ENCODE measurements at regions not wholly inside any gene's neighbourhood (a gene's known extent, or its start where the extent isn't known, plus 50 kb on each side); places are given as distances from the start of the nearest gene placed in this dataset.
A peak's percentile ranks its signal among the peaks of the same experiment; 100 is the strongest.

- H3K4me3 ChIP-seq, result no peak overlapping the region
- intact Hi-C loops (cut with DNase I), result loop anchor here (5.0 kb wide), 1 partner anchor 209 kb away; the partner anchor contains the start of gene MAGEL2
- no peak for TF ChIP-seq CTCF (IDR thresholded peaks at IDR 0.05)
These were observed 168.8 kb upstream of the NDN start for GRCh38 chr15:23855947-23856346.

DNA sequence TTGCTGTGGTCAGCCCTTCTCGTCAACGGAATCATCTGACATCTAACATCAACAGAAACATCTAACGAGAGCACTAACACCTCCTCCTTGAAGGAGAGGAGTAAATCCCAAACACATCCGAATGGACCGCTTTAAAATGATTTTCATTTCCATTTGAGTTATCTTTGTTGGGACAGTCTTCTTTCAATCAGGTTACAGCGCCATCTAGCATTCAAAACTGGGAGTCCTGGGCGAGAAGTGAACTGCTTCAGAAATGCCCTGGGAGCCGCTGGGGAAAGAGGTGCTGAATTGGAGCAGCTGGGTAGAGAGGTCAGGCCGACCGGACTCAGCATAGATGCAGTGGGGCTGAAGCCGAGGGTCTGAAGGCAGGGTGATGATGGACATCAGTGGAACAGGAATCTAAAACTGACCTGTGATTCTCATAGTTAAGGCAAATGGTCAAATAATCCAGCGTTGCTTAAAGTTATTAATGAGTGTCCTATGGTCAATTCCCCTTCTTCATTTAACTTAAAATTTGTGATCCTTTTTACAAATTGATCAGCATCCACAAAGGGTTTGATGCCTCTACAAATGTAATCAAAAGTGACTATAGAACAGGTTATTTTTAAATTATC lies 170.0 kb upstream of the NDN start:
- Histone ChIP-seq H3K4me1 (no peaks in the 10 kb centered on the region), H3K4me3 (no peak overlapping the region), H3K9me3 (no peaks in the 10 kb centered on the region), H3K9ac (ENCODE audit: low read depth in 2 of 2, low read length in 2 of 2) (no peak overlapping the region), H3K36me3 (no peaks in the 10 kb centered on the region), H3K27me3 (no peaks in the 10 kb centered on the region), H3K27ac (no peak overlapping the region)
- DNase-seq, result peak; percentile 51
- peak; percentile 33 for TF ChIP-seq CTCF (IDR thresholded peaks at IDR 0.05)
- intact Hi-C loops (cut with DNase I), result loop anchor here (5.0 kb wide), 1 partner anchor 210 kb away; the partner anchor contains the start of gene MAGEL2

More at GRCh38 chr15:23855947-23856346, 168.8 kb upstream of the NDN start:
- Histone ChIP-seq H3K9ac (ENCODE audit: low read depth in 2 of 2, low read length in 2 of 2) (no peak overlapping the region), H3K36me3 (no peaks in the 10 kb centered on the region), H3K9me3 (no peaks in the 10 kb centered on the region), H3K27ac (no peak overlapping the region), H3K4me1 (no peaks in the 10 kb centered on the region), H3K27me3 (no peaks in the 10 kb centered on the region)
- DNase-seq, result no peak

DNA sequence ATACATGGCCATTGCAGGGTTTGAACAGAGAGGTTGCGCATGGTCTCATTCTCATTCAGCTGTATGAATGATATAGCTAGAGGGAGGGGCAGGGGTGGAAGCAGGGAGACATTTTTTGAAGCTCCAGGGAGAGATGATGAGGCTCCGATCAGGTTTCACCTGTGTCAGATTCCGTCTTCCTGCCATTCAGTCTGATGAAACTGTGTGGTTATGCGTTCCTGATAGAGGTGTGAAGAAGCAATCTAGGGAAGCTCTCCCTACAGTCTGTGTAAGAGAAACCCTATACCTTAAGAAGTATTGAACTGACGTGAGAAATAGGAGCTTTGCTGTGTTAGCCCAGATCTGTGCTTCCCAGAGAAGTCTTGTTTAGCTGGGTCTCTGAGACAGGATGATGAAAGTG lies 171.9 kb upstream of the NDN start:
- no peak for TF ChIP-seq CTCF (IDR thresholded peaks at IDR 0.05)
- no peaks in the 10 kb centered on the region for H3K27me3 ChIP-seq
- no peaks in the 10 kb centered on the region for H3K4me1 ChIP-seq
- intact Hi-C loops (cut with DNase I), result loop anchor here (5.0 kb wide), 1 partner anchor 212 kb away; the partner anchor contains the start of gene MAGEL2
- no peaks in the 10 kb centered on the region for H3K36me3 ChIP-seq
- no peak overlapping the region for H3K27ac ChIP-seq
- no peaks in the 10 kb centered on the region for H3K9me3 ChIP-seq
- no peak overlapping the region for H3K4me3 ChIP-seq
- H3K9ac ChIP-seq (ENCODE audit: low read depth in 2 of 2, low read length in 2 of 2), result no peak overlapping the region
- no peak for DNase-seq

DNA sequence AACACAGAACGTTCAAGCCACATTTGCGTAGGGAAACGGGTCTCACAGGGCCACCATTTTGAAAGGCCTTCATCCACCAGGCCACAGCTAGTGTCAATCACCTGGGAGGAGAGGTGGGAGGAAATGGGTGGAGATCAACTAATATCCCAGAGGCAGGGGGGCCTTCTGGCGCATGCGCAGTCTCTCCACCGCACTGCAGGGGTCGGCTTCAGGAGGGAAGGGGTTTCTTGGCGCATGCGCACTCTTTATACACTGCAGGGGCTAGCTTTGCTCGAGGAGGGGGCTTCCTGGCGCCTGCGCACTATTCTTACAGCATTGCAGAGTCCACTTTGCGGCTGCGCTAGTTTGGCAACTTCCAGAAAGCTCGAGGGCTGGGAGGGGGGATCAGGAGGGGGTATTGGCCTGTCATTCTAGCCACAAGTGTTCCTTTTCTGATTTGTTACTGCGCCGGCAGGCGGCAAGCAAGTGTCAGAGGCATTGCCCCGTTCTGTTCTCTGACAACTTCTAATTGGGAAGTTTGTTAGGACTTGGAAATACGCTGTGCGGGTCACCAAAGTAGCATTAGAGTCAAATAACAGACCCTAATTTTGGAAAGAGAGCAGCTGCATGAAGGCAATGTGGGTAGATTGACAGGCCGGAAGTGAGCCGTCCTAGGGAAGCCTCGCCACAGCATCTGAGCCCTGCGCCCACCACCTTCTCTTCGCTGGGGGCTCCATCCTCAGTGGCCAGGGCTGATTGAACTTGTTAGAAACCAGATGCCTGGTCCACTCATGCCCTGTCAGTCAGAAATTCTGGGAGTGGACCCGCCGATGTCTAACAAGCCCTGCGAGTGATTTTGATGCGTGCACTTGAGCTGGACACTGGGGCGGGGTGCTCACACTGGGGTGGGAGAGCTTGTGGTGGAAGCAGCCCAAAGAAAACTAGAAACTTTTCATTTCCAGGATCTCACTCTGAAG lies 173.5 kb upstream of the NDN start:
- Histone ChIP-seq H3K9ac (ENCODE audit: low read depth in 2 of 2, low read length in 2 of 2) (no peak overlapping the region), H3K27me3 (no peaks in the 10 kb centered on the region), H3K4me3 (no peak overlapping the region), H3K4me1 (no peaks in the 10 kb centered on the region), H3K9me3 (no peaks in the 10 kb centered on the region), H3K27ac (no peak overlapping the region), H3K36me3 (no peaks in the 10 kb centered on the region)
- no peak for TF ChIP-seq CTCF (IDR thresholded peaks at IDR 0.05)
- no peak for DNase-seq
- intact Hi-C loops (cut with DNase I), result no loop called here

- TF ChIP-seq CTCF (IDR thresholded peaks at IDR 0.05), result no peak
- no peak overlapping the region for H3K27ac ChIP-seq
- H3K36me3 ChIP-seq, result no peaks in the 10 kb centered on the region
- H3K9ac ChIP-seq (ENCODE audit: low read depth in 2 of 2, low read length in 2 of 2), result no peak overlapping the region
- H3K27me3 ChIP-seq, result no peaks in the 10 kb centered on the region
- H3K9me3 ChIP-seq, result no peaks in the 10 kb centered on the region
- H3K4me1 ChIP-seq, result no peaks in the 10 kb centered on the region
- no peak for DNase-seq
- intact Hi-C loops (cut with DNase I), result loop anchor here (5.0 kb wide), 1 partner anchor 225 kb away; no protein-coding TSS in a partner anchor
- H3K4me3 ChIP-seq, result no peak overlapping the region
These were observed 179.7 kb upstream of the NDN start for GRCh38 chr15:23866832-23867231.

All from colonic mucosa (tissue), 4 donors.